CD4-positive, CD25-positive, alpha-beta regulatory T cell (primary cell): ENCODE measurements at regions not wholly inside any gene's neighbourhood (a gene's known extent, or its start where the extent isn't known, plus 50 kb on each side); places are given as distances from the start of the nearest gene placed in this dataset.
A peak's percentile ranks its signal among the peaks of the same experiment; 100 is the strongest.

ENCODE experiments used
- ATAC-seq, 2 donors: fragments of 150-1000 bp; cut with Tn5 transposase; one replicate each; pipeline ENCODE4 v1.10.0; 2021; ENCODE audit warnings: low read depth in 2 of 2, moderate number of reproducible peaks in 2 of 2, moderate library complexity in 1 of 2
- DNase-seq, 3 donors: peaks; one replicate each; pipeline versions ENCODE4 v3.0.0 to v3.0.0-alpha.2; 2012 to 2022; ENCODE audit warnings: mixed read lengths in 1 of 3
- H3K27ac ChIP-seq: one replicate; pipeline ENCODE4 v1.7.0; 2013; ENCODE audit warnings: mild to moderate bottlenecking, low read length; ENCODE audit not compliant: insufficient read depth, poor library complexity, severe bottlenecking
- H3K27me3 ChIP-seq: one replicate; pipeline ENCODE4 v1.7.0; 2013; ENCODE audit warnings: low read length; ENCODE audit not compliant: control insufficient read depth, insufficient read depth
- H3K36me3 ChIP-seq: one replicate; pipeline ENCODE4 v1.7.0; 2013; ENCODE audit warnings: mild to moderate bottlenecking, low read length, moderate library complexity; ENCODE audit not compliant: control insufficient read depth, insufficient read depth
- H3K4me1 ChIP-seq: 2 replicates; pipeline ENCODE4 v1.7.0; 2013; ENCODE audit warnings: mild to moderate bottlenecking, low read length; ENCODE audit not compliant: insufficient read depth, control insufficient read depth, poor library complexity, severe bottlenecking
- H3K4me3 ChIP-seq: one replicate; pipeline ENCODE4 v1.7.0; 2013; ENCODE audit warnings: low read depth, mild to moderate bottlenecking, low read length, moderate library complexity
- H3K9me3 ChIP-seq, 2 experiments: 1 replicate in 1 of 2; 2 replicates in 1 of 2; pipeline ENCODE4 v1.7.0; 2013; ENCODE audit warnings: low read length in 2 of 2, mild to moderate bottlenecking in 1 of 2, moderate library complexity in 1 of 2; ENCODE audit not compliant: control insufficient read depth in 2 of 2
- H3K27ac Mint-ChIP-seq, 3 donors: one replicate each; pipeline ENCODE4 v1.8.0; 2020 to 2022; ENCODE audit warnings: mild to moderate bottlenecking in 3 of 3, mixed read lengths in 3 of 3, moderate library complexity in 2 of 3
- H3K27me3 Mint-ChIP-seq: one replicate; pipeline ENCODE4 v1.8.0; 2022; ENCODE audit warnings: mild to moderate bottlenecking, mixed read lengths
- H3K36me3 Mint-ChIP-seq: one replicate; pipeline ENCODE4 v1.8.0; 2020; ENCODE audit warnings: mixed read lengths
- H3K4me1 Mint-ChIP-seq, 4 donors: one replicate each; pipeline ENCODE4 v1.8.0; 2020 to 2022; ENCODE audit warnings: mixed read lengths in 4 of 4, mild to moderate bottlenecking in 1 of 4
- H3K4me3 Mint-ChIP-seq, 4 donors: one replicate each; pipeline ENCODE4 v1.8.0; 2020 to 2022; ENCODE audit warnings: mild to moderate bottlenecking in 4 of 4, mixed read lengths in 4 of 4, moderate library complexity in 3 of 4
- H3K9me3 Mint-ChIP-seq, 7 donors: one replicate each; pipeline ENCODE4 v1.8.0; 2020 to 2022; ENCODE audit warnings: mixed read lengths in 7 of 7, mild to moderate bottlenecking in 3 of 7, moderate library complexity in 2 of 7

DNA sequence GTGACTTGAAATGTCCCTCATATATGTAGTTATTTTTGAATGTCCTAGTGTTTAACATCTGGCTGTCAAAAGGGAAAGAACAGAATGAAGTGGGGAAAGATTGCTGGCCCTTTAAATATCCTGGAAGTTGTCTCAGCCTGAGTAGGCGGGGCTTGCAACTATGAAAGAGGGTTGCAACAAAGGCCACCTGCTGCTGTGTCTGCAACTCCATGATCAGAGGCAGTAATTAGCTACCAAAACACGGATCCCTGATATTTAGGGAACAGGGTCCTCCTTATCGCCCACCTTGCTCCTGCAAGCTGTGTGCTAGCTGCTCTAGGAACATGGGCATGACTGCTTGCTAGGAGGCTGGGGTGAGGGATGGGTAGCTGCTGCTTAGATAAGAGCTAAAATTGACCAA is 100.2 kb upstream of the CFAP20DC start:
- H3K27ac Mint-ChIP-seq: no peak overlapping the region
- H3K36me3 ChIP-seq: no peaks in the 10 kb centered on the region
- no peaks in the 10 kb centered on the region for H3K4me1 ChIP-seq
- no peak overlapping the region for H3K4me3 Mint-ChIP-seq
- no peaks in the 10 kb centered on the region for H3K36me3 Mint-ChIP-seq
- peaks cover 4% of the 10 kb centered on the region for H3K27me3 ChIP-seq
- DNase-seq (no peak), ATAC-seq (no peak)
- H3K4me3 ChIP-seq: no peak overlapping the region
- H3K9me3 Mint-ChIP-seq: peaks cover 0 to 18% (median 9%) of the 10 kb centered on the region in 7 donors
- H3K4me1 Mint-ChIP-seq: no peaks in the 10 kb centered on the region
- no peaks in the 10 kb centered on the region for H3K9me3 ChIP-seq
- H3K27me3 Mint-ChIP-seq: peaks cover 5% of the 10 kb centered on the region
- H3K27ac ChIP-seq: no peak overlapping the region

DNA sequence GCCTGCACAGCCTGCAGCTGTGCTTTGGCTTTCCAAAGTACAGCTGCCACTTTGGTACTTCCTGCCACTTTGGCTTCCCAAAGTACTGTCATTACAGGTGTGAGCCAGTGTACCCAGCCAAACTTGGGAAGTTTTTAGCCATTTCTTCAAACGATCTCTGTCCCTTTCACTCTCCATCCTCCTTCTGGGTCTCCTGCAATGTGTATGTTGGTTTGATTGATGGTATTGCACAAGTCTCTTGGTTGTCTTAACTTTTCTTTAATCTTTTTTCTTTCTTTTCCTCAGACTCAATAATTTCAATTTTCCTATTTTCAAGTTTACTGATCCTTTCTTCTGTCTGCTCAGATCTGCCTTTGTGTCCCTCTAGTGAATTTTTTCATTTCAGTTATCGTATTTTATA is 99.3 kb upstream of the CFAP20DC start:
- peaks cover 0 to 18% (median 9%) of the 10 kb centered on the region in 7 donors for H3K9me3 Mint-ChIP-seq

GRCh38 chr3:59143447-59143846 is 93.6 kb upstream of the CFAP20DC start:
- no peaks in the 10 kb centered on the region for H3K9me3 ChIP-seq
- H3K9me3 Mint-ChIP-seq: peaks cover 0 to 11% (median 4%) of the 10 kb centered on the region in 7 donors

More for the DNA sequence above, 99.3 kb upstream of the CFAP20DC start:
- Histone ChIP-seq H3K4me3 (no peak overlapping the region), H3K36me3 (no peaks in the 10 kb centered on the region), H3K9me3 (no peaks in the 10 kb centered on the region), H3K27ac (no peak overlapping the region), H3K27me3 (peaks cover 2% of the 10 kb centered on the region), H3K4me1 (no peaks in the 10 kb centered on the region)
- no peaks in the 10 kb centered on the region for H3K36me3 Mint-ChIP-seq
- H3K4me3 Mint-ChIP-seq: no peak overlapping the region
- DNase-seq (no peak), ATAC-seq (no peak)
- no peaks in the 10 kb centered on the region for H3K4me1 Mint-ChIP-seq
- no peak overlapping the region for H3K27ac Mint-ChIP-seq
- H3K27me3 Mint-ChIP-seq: peaks cover 5% of the 10 kb centered on the region

DNA sequence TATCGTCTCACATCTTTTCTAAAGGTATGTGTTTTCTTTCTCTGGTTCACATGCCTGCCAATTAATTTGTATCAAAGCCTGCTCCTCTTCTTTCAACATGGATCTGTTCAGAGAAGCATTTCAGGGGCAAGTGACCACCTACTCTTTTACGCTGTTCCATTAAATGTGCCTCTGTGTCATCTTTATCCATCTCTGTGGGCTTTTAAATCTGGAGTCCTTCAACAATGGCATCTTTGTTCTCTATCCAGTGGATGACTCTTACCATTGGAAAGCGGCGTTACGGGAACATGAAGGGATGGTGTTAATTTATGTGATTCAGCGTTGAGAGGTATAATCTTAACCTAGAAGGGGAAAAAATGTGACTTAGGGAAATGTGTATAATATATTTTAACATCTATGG is 92.7 kb upstream of the CFAP20DC start:
- no peaks in the 10 kb centered on the region for H3K9me3 ChIP-seq
- no peak overlapping the region for H3K27ac ChIP-seq
- no peak for ATAC-seq
- H3K36me3 ChIP-seq: no peaks in the 10 kb centered on the region
- no peaks in the 10 kb centered on the region for H3K27me3 ChIP-seq
- no peak overlapping the region for H3K4me3 Mint-ChIP-seq
- H3K9me3 Mint-ChIP-seq: peaks cover 0 to 6% (median 2%) of the 10 kb centered on the region in 7 donors
- no peak for DNase-seq
- H3K36me3 Mint-ChIP-seq: no peaks in the 10 kb centered on the region
- H3K27me3 Mint-ChIP-seq: peaks cover 5% of the 10 kb centered on the region
- no peaks in the 10 kb centered on the region for H3K4me1 ChIP-seq
- H3K27ac Mint-ChIP-seq: no peak overlapping the region
- H3K4me1 Mint-ChIP-seq: no peaks in the 10 kb centered on the region
- H3K4me3 ChIP-seq: no peak overlapping the region

More at GRCh38 chr3:59143447-59143846, 93.6 kb upstream of the CFAP20DC start:
- H3K4me3 Mint-ChIP-seq: no peak overlapping the region
- DNase-seq (peak in 1 of 3 donors; percentile 3), ATAC-seq (no peak)
- H3K27me3 Mint-ChIP-seq: peaks cover 5% of the 10 kb centered on the region
- no peaks in the 10 kb centered on the region for H3K4me1 Mint-ChIP-seq
- H3K27ac Mint-ChIP-seq: no peak overlapping the region
- Histone ChIP-seq H3K27me3 (no peaks in the 10 kb centered on the region), H3K4me3 (no peak overlapping the region), H3K27ac (no peak overlapping the region), H3K4me1 (no peaks in the 10 kb centered on the region), H3K36me3 (no peaks in the 10 kb centered on the region)
- H3K36me3 Mint-ChIP-seq: no peaks in the 10 kb centered on the region

GRCh38 chr3:59138966-59139365 is 89.1 kb upstream of the CFAP20DC start:
- Mint-ChIP-seq H3K36me3 (no peaks in the 10 kb centered on the region), H3K4me1 (no peaks in the 10 kb centered on the region)
- ATAC-seq: no peak

DNA sequence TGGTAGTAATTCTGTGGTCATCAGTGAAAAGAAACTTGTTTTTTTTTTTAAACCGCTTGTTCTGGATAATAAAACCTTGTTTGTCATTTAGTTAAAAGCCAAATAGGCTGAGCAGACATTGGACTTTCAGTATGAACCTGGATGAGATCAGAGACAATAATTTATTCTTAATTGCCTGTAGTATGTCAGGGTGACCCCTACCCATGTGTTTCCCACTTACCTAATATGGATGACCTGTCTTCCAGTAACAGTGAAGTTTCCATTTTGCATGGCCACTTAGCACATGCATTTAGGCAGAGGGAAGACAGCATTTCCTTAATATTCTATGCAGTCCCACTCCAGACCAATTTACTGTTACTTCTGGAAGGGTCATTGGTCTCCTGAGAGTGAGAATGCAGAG is 87.6 kb upstream of the CFAP20DC start:
- Mint-ChIP-seq H3K27ac (no peak overlapping the region), H3K9me3 (no peaks in the 10 kb centered on the region), H3K4me1 (no peaks in the 10 kb centered on the region), H3K4me3 (no peak overlapping the region), H3K36me3 (no peaks in the 10 kb centered on the region), H3K27me3 (peaks cover 10% of the 10 kb centered on the region)
- Histone ChIP-seq H3K4me1 (no peaks in the 10 kb centered on the region), H3K4me3 (no peak overlapping the region), H3K36me3 (no peaks in the 10 kb centered on the region), H3K27me3 (no peaks in the 10 kb centered on the region), H3K9me3 (no peaks in the 10 kb centered on the region), H3K27ac (no peak overlapping the region)
- ATAC-seq (no peak), DNase-seq (no peak)

More at GRCh38 chr3:59138966-59139365, 89.1 kb upstream of the CFAP20DC start:
- no peak overlapping the region for H3K27ac ChIP-seq
- H3K36me3 ChIP-seq: no peaks in the 10 kb centered on the region
- H3K9me3 ChIP-seq: no peaks in the 10 kb centered on the region
- no peak for DNase-seq
- H3K27ac Mint-ChIP-seq: no peak overlapping the region
- H3K4me1 ChIP-seq: no peaks in the 10 kb centered on the region
- peaks cover 9% of the 10 kb centered on the region for H3K27me3 Mint-ChIP-seq
- H3K4me3 ChIP-seq: no peak overlapping the region
- no peaks in the 10 kb centered on the region for H3K27me3 ChIP-seq
- no peaks in the 10 kb centered on the region for H3K9me3 Mint-ChIP-seq
- no peak overlapping the region for H3K4me3 Mint-ChIP-seq

GRCh38 chr3:59136081-59136480 is 86.3 kb upstream of the CFAP20DC start:
- Mint-ChIP-seq H3K27me3 (peaks cover 10% of the 10 kb centered on the region), H3K4me3 (peak overlapping the region in 1 of 4 donors; percentile 27), H3K36me3 (no peaks in the 10 kb centered on the region), H3K4me1 (no peaks in the 10 kb centered on the region), H3K9me3 (no peaks in the 10 kb centered on the region), H3K27ac (no peak overlapping the region)
- Histone ChIP-seq H3K9me3 (no peaks in the 10 kb centered on the region), H3K27ac (no peak overlapping the region), H3K4me1 (no peaks in the 10 kb centered on the region), H3K4me3 (no peak overlapping the region), H3K27me3 (no peaks in the 10 kb centered on the region), H3K36me3 (no peaks in the 10 kb centered on the region)
- ATAC-seq (no peak), DNase-seq (no peak)

- no peak for DNase-seq
- Histone ChIP-seq H3K36me3 (no peaks in the 10 kb centered on the region), H3K4me1 (no peaks in the 10 kb centered on the region), H3K4me3 (no peak overlapping the region), H3K27me3 (no peaks in the 10 kb centered on the region), H3K27ac (no peak overlapping the region), H3K9me3 (no peaks in the 10 kb centered on the region)
- Mint-ChIP-seq H3K36me3 (no peaks in the 10 kb centered on the region), H3K4me3 (no peak overlapping the region), H3K27ac (no peak overlapping the region), H3K9me3 (no peaks in the 10 kb centered on the region), H3K4me1 (no peaks in the 10 kb centered on the region), H3K27me3 (peaks cover 10% of the 10 kb centered on the region)
- ATAC-seq: no peak
Observed at GRCh38 chr3:59135096-59135495, 85.3 kb upstream of the CFAP20DC start.
